ENCODE measurements at regions not wholly inside any gene's neighbourhood (a gene's known extent, or its start where the extent isn't known, plus 50 kb on each side); places are given as distances from the start of the nearest gene placed in this dataset.

GRCh38 chr3:161571951-161572350 is 75.3 kb downstream of the OTOL1 start:
- TF ChIP-seq CTCF (conservative IDR thresholded peaks at IDR 0.05; ENCODE audit: low read depth, low read length): no peak
- TF ChIP-seq EZH2 (IDR thresholded peaks at IDR 0.05; ENCODE audit: borderline replicate concordance, low read depth, low read length, poor library complexity, severe bottlenecking): no peak

Data from A673 (cell line).